ENCODE measurements at regions not wholly inside any gene's neighbourhood (a gene's known extent, or its start where the extent isn't known, plus 50 kb on each side); places are given as distances from the start of the nearest gene placed in this dataset.

- ATAC-seq (no peak), DNase-seq (no peak)
Observed at GRCh38 chr4:111961809-111962208, 183.4 kb upstream of the FAM241A start.

GRCh38 chr4:111963158-111963700 lies 182.0 kb upstream of the FAM241A start:
- no peak for ATAC-seq

GRCh38 chr4:111977419-111977965 lies 167.8 kb upstream of the FAM241A start:
- DNase-seq, result no peak
- ATAC-seq, result no peak

More at GRCh38 chr4:111963158-111963700, 182.0 kb upstream of the FAM241A start:
- no peak for DNase-seq

- DNase-seq (no peak), ATAC-seq (no peak)
Observed at GRCh38 chr4:111979921-111980320, 165.3 kb upstream of the FAM241A start.

- DNase-seq (no peak), ATAC-seq (no peak)
Observed at GRCh38 chr4:111982089-111982488, 163.2 kb upstream of the FAM241A start.

GRCh38 chr4:111984169-111984819 lies 161.0 kb upstream of the FAM241A start:
- no peak for ATAC-seq
- DNase-seq, result no peak

GRCh38 chr4:111985426-111985825 lies 159.8 kb upstream of the FAM241A start:
- no peak for ATAC-seq

GRCh38 chr4:111986095-111986494 lies 159.2 kb upstream of the FAM241A start:
- no peak for ATAC-seq
- no peak for DNase-seq

More at GRCh38 chr4:111985426-111985825, 159.8 kb upstream of the FAM241A start:
- no peak for DNase-seq

- no peak for ATAC-seq
- no peak for DNase-seq
Observed at GRCh38 chr4:111988514-111988913, 156.7 kb upstream of the FAM241A start.

GRCh38 chr4:111989817-111990216 lies 155.4 kb upstream of the FAM241A start:
- DNase-seq, result no peak

GRCh38 chr4:111991163-111991562 lies 154.1 kb upstream of the FAM241A start:
- DNase-seq (no peak), ATAC-seq (no peak)

More at GRCh38 chr4:111989817-111990216, 155.4 kb upstream of the FAM241A start:
- no peak for ATAC-seq

GRCh38 chr4:111991797-111992196 lies 153.5 kb upstream of the FAM241A start:
- DNase-seq, result no peak

GRCh38 chr4:111992351-111993168 lies 152.7 kb upstream of the FAM241A start:
- DNase-seq (no peak), ATAC-seq (no peak)

More at GRCh38 chr4:111991797-111992196, 153.5 kb upstream of the FAM241A start:
- ATAC-seq, result no peak

GRCh38 chr4:111994392-111994791 lies 150.9 kb upstream of the FAM241A start:
- no peak for ATAC-seq
- DNase-seq, result no peak

GRCh38 chr4:111997785-111998184 lies 147.5 kb upstream of the FAM241A start:
- ATAC-seq, result no peak
- DNase-seq, result no peak

GRCh38 chr4:111999801-112000200 lies 145.5 kb upstream of the FAM241A start:
- no peak for DNase-seq

GRCh38 chr4:112001041-112001440 lies 144.2 kb upstream of the FAM241A start:
- DNase-seq, result no peak

More at GRCh38 chr4:111999801-112000200, 145.5 kb upstream of the FAM241A start:
- ATAC-seq, result no peak

GRCh38 chr4:112002248-112002661 lies 143.0 kb upstream of the FAM241A start:
- DNase-seq, result no peak
- ATAC-seq, result no peak

More at GRCh38 chr4:112001041-112001440, 144.2 kb upstream of the FAM241A start:
- ATAC-seq, result no peak

- no peak for ATAC-seq
- DNase-seq, result no peak
Observed at GRCh38 chr4:112003231-112003907, 141.9 kb upstream of the FAM241A start.

GRCh38 chr4:112005027-112005426 lies 140.2 kb upstream of the FAM241A start:
- ATAC-seq (no peak), DNase-seq (no peak)

GRCh38 chr4:112007391-112007790 lies 137.9 kb upstream of the FAM241A start:
- ATAC-seq (no peak), DNase-seq (no peak)

GRCh38 chr4:112015960-112016359 lies 129.3 kb upstream of the FAM241A start:
- DNase-seq (no peak), ATAC-seq (no peak)
